ENCODE measurements at regions not wholly inside any gene's neighbourhood (a gene's known extent, or its start where the extent isn't known, plus 50 kb on each side); places are given as distances from the start of the nearest gene placed in this dataset.

GRCh38 chr22:47417699-47418098 lies 655.2 kb downstream of the TBC1D22A start:
- no peak for TF ChIP-seq CTCF (IDR thresholded peaks at IDR 0.05)
- DNase-seq (no peak), ATAC-seq (no peak)
- H3K4me3 ChIP-seq: no peak overlapping the region
- no peaks in the 10 kb centered on the region for H3K4me1 ChIP-seq
- intact Hi-C loops (cut with DNase I): no loop called here
- H3K36me3 ChIP-seq (ENCODE audit: insufficient read depth in 1 of 2, low read depth in 1 of 2): no peaks in the 10 kb centered on the region
- H3K27me3 ChIP-seq (ENCODE audit: insufficient read depth in 3 of 3, low read length in 2 of 3): peaks cover 0 to 24% (median under 1%) of the 10 kb centered on the region in 3 donors
- H3K27ac ChIP-seq: no peak overlapping the region
- 49 to 55% (median 55%) methylated on average over 2 of the region's 2 CpGs for WGBS, 3 donors
- no peaks in the 10 kb centered on the region for H3K9me3 ChIP-seq

- intact Hi-C loops (cut with DNase I): no loop called here
- Histone ChIP-seq H3K4me1 (no peaks in the 10 kb centered on the region), H3K36me3 (ENCODE audit: insufficient read depth in 1 of 2, low read depth in 1 of 2) (no peaks in the 10 kb centered on the region), H3K27ac (no peak overlapping the region), H3K4me3 (no peak overlapping the region), H3K27me3 (ENCODE audit: insufficient read depth in 3 of 3, low read length in 2 of 3) (peaks cover 0 to 5% (median 3%) of the 10 kb centered on the region in 3 donors), H3K9me3 (no peaks in the 10 kb centered on the region)
- DNase-seq (no peak), ATAC-seq (no peak)
- TF ChIP-seq CTCF (IDR thresholded peaks at IDR 0.05): no peak
- 71 to 79% (median 78%) methylated on average over 8 of the region's 8 CpGs for WGBS, 3 donors
These were observed 648.6 kb downstream of the TBC1D22A start for GRCh38 chr22:47411006-47411405.

GRCh38 chr22:47409539-47410275 lies 647.3 kb downstream of the TBC1D22A start:
- no peak overlapping the region for H3K4me3 ChIP-seq
- no peak for TF ChIP-seq CTCF (IDR thresholded peaks at IDR 0.05)
- H3K27me3 ChIP-seq (ENCODE audit: insufficient read depth in 3 of 3, low read length in 2 of 3): peaks cover 0 to 5% (median 3%) of the 10 kb centered on the region in 3 donors
- DNase-seq: no peak
- H3K36me3 ChIP-seq (ENCODE audit: insufficient read depth in 1 of 2, low read depth in 1 of 2): no peaks in the 10 kb centered on the region
- intact Hi-C loops (cut with DNase I): no loop called here
- 60 to 72% (median 69%) methylated on average over 12 of the region's 12 CpGs for WGBS, 3 donors
- no peaks in the 10 kb centered on the region for H3K9me3 ChIP-seq
- no peak overlapping the region for H3K27ac ChIP-seq
- H3K4me1 ChIP-seq: no peaks in the 10 kb centered on the region
- no peak for ATAC-seq

- no peak for TF ChIP-seq CTCF (IDR thresholded peaks at IDR 0.05)
- Histone ChIP-seq H3K27me3 (ENCODE audit: insufficient read depth in 3 of 3, low read length in 2 of 3) (peaks cover 0 to 5% (median 3%) of the 10 kb centered on the region in 3 donors), H3K36me3 (ENCODE audit: insufficient read depth in 1 of 2, low read depth in 1 of 2) (no peaks in the 10 kb centered on the region), H3K9me3 (no peaks in the 10 kb centered on the region), H3K4me1 (no peaks in the 10 kb centered on the region), H3K27ac (no peak overlapping the region), H3K4me3 (no peak overlapping the region)
- ATAC-seq (no peak), DNase-seq (no peak)
- WGBS, 3 donors: 69 to 77% (median 73%) methylated on average over 7 of the region's 7 CpGs
- intact Hi-C loops (cut with DNase I): no loop called here
These were observed 646.0 kb downstream of the TBC1D22A start for GRCh38 chr22:47408409-47408808.

Measured in psoas muscle (tissue), 7 donors.